Vagina (tissue), 2 donors: ENCODE measurements at regions not wholly inside any gene's neighbourhood (a gene's known extent, or its start where the extent isn't known, plus 50 kb on each side); places are given as distances from the start of the nearest gene placed in this dataset.

ENCODE experiments used
- CTCF ChIP-seq, 3 experiments: fragments of 450-650 bp in 2 of 3; fragments of 200-600 bp in 1 of 3; sonication (generic) in 1 of 3; IDR thresholded peaks; one replicate each; pipeline ENCODE4 v1.5.1; 2017 to 2019; ENCODE audit warnings: antibody characterized with exemption in 3 of 3, mild to moderate bottlenecking in 2 of 3, moderate library complexity in 2 of 3
- POLR2A ChIP-seq, 2 donors: fragments of 450-650 bp; IDR thresholded peaks; one replicate each; pipeline ENCODE4 v1.6.1; 2017; ENCODE audit warnings: antibody characterized with exemption in 2 of 2, mild to moderate bottlenecking in 2 of 2, moderate library complexity in 2 of 2
- POLR2AphosphoS5 ChIP-seq, 2 donors: sonication (generic); formaldehyde crosslinking; IDR thresholded peaks; one replicate each; pipeline ENCODE4 v1.9.0; 2017; ENCODE audit warnings: antibody characterized with exemption in 2 of 2, mild to moderate bottlenecking in 2 of 2, low read depth in 1 of 2; ENCODE audit not compliant: insufficient read depth in 1 of 2

- TF ChIP-seq CTCF (IDR thresholded peaks at IDR 0.05) (no peak), POLR2A (IDR thresholded peaks at IDR 0.05) (no peak), POLR2AphosphoS5 (IDR thresholded peaks at IDR 0.05; ENCODE audit: insufficient read depth in 1 of 2, low read depth in 1 of 2) (no peak)
Measured at GRCh38 chr1:79325126-79325525, 318.6 kb upstream of the ADGRL4 start.
